ENCODE measurements at regions not wholly inside any gene's neighbourhood (a gene's known extent, or its start where the extent isn't known, plus 50 kb on each side); places are given as distances from the start of the nearest gene placed in this dataset.

GRCh38 chr10:69733791-69734261, 67.9 kb upstream of the COL13A1 start:
- H3K27me3 ChIP-seq (ENCODE audit: control insufficient read depth in 1 of 2, insufficient read depth in 2 of 2, low read length in 2 of 2) = peaks cover 0 to 6% of the 10 kb centered on the region in 2 experiments; a peak in 4 of 5 replicates
- intact Hi-C loops (cut with micrococcal nuclease; ENCODE audit: unreplicated experiment) = no loop called here
- no peaks in the 10 kb centered on the region for H3K36me3 ChIP-seq (replicated peaks in 1 of 2; ENCODE audit: control insufficient read depth in 1 of 2, insufficient read depth in 2 of 2, low read length in 2 of 2)
- H3K4me3 ChIP-seq (replicated peaks in 1 of 3; ENCODE audit: insufficient read depth in 1 of 3, low read depth in 2 of 3, low read length in 3 of 3) = no peak overlapping the region
- no peak overlapping the region for H3K4me2 ChIP-seq (ENCODE audit: low read depth, low read length)
- no peak for ATAC-seq
- POLR2A ChIA-PET = no interaction called here
- CTCF ChIA-PET (ENCODE audit: low intra/inter-chr PET ratio, low total read pairs) = no interaction called here
- no peak for TF ChIP-seq HNRNPK (IDR thresholded peaks at IDR 0.05; ENCODE audit: low read depth, low read length, poor library complexity, severe bottlenecking)
- DNase-seq (ENCODE audit: low spot score) = no peak
- 0 out of 2 replicates have a peak, but pooled peaks cover under 1% of the 10 kb centered on the region for H3K4me1 ChIP-seq (ENCODE audit: insufficient read depth, low read length)
- H3K79me2 ChIP-seq (ENCODE audit: insufficient read depth, low read length) = no peaks in the 10 kb centered on the region
- no peak overlapping the region for H2AFZ ChIP-seq (ENCODE audit: low read length)
- in situ Hi-C loops (cut with HindIII; ENCODE audit: extremely low pct_ligation_motif_present, low pct_unique_long_range_greater_than_20kb) = no loop called here
- no peak overlapping the region for H3K27ac ChIP-seq (ENCODE audit: extremely low read length, insufficient read depth, low read length)
- H3K9ac ChIP-seq (ENCODE audit: insufficient read depth, low read depth, low read length) = no peak overlapping the region
- no TSS peak for BruUV-seq (replicated peaks)
- 0% methylated on average over 1 of the region's 4 CpGs for WGBS (ENCODE audit: low lambda C conversion rate)
- no peaks in the 10 kb centered on the region for H3K9me3 ChIP-seq (ENCODE audit: low read length)
- H4K20me1 ChIP-seq (ENCODE audit: insufficient read depth, low read length) = no peaks in the 10 kb centered on the region
- no peak for FAIRE-seq

- no peak for FAIRE-seq
- ChIA-PET CTCF (ENCODE audit: low intra/inter-chr PET ratio, low total read pairs) (no interaction called here), POLR2A (no interaction called here)
- no peaks in the 10 kb centered on the region for H3K4me1 ChIP-seq (ENCODE audit: insufficient read depth, low read length)
- H4K20me1 ChIP-seq (ENCODE audit: insufficient read depth, low read length) = no peaks in the 10 kb centered on the region
- H3K9me3 ChIP-seq (ENCODE audit: low read length) = no peaks in the 10 kb centered on the region
- DNase-seq (ENCODE audit: low spot score) = no peak
- H3K79me2 ChIP-seq (ENCODE audit: insufficient read depth, low read length) = no peaks in the 10 kb centered on the region
- no peak overlapping the region for H2AFZ ChIP-seq (ENCODE audit: low read length)
- WGBS (ENCODE audit: low lambda C conversion rate) = 37% methylated on average over 8 of the region's 8 CpGs
- ATAC-seq = no peak
- no TSS peak for BruUV-seq (replicated peaks)
- intact Hi-C loops (cut with micrococcal nuclease; ENCODE audit: unreplicated experiment) = no loop called here
- no peak overlapping the region for H3K27ac ChIP-seq (ENCODE audit: extremely low read length, insufficient read depth, low read length)
- peaks cover 0 to 6% of the 10 kb centered on the region in 2 experiments; a peak in 4 of 5 replicates for H3K27me3 ChIP-seq (ENCODE audit: control insufficient read depth in 1 of 2, insufficient read depth in 2 of 2, low read length in 2 of 2)
- in situ Hi-C loops (cut with HindIII; ENCODE audit: extremely low pct_ligation_motif_present, low pct_unique_long_range_greater_than_20kb) = no loop called here
- no peaks in the 10 kb centered on the region for H3K36me3 ChIP-seq (replicated peaks in 1 of 2; ENCODE audit: control insufficient read depth in 1 of 2, insufficient read depth in 2 of 2, low read length in 2 of 2)
- H3K4me3 ChIP-seq (replicated peaks in 1 of 3; ENCODE audit: insufficient read depth in 1 of 3, low read depth in 2 of 3, low read length in 3 of 3) = no peak overlapping the region
- no peak overlapping the region for H3K4me2 ChIP-seq (ENCODE audit: low read depth, low read length)
- H3K9ac ChIP-seq (ENCODE audit: insufficient read depth, low read depth, low read length) = no peak overlapping the region
- TF ChIP-seq CEBPG (CRISPR knock-in tag; IDR thresholded peaks at IDR 0.05) (no peak), RFXANK (CRISPR knock-in tag; IDR thresholded peaks at IDR 0.05) (no peak), ZNF761 (CRISPR knock-in tag; conservative IDR thresholded peaks at IDR 0.05) (no peak), ZNF362 (CRISPR knock-in tag; IDR thresholded peaks at IDR 0.05; ENCODE audit: borderline replicate concordance) (no peak), MBD4 (IDR thresholded peaks at IDR 0.05; ENCODE audit: borderline replicate concordance, low read length) (no peak), HMG20B (CRISPR knock-in tag; conservative IDR thresholded peaks at IDR 0.05) (no peak), ZNF639 (CRISPR knock-in tag; conservative IDR thresholded peaks at IDR 0.05) (no peak), PREB (CRISPR knock-in tag; IDR thresholded peaks at IDR 0.05) (no peak), SP4 (CRISPR knock-in tag; IDR thresholded peaks at IDR 0.05) (no peak), SMC3 (IDR thresholded peaks at IDR 0.05; ENCODE audit: low read length) (no peak), SPEN (CRISPR knock-in tag; IDR thresholded peaks at IDR 0.05; ENCODE audit: low read depth) (no peak), BRF2 (CRISPR knock-in tag; IDR thresholded peaks at IDR 0.05) (no peak), DNMT1 (CRISPR knock-in tag; IDR thresholded peaks at IDR 0.05) (no peak)
Measured at GRCh38 chr10:69734416-69734796, 67.3 kb upstream of the COL13A1 start.
